ENCODE measurements at regions not wholly inside any gene's neighbourhood (a gene's known extent, or its start where the extent isn't known, plus 50 kb on each side); places are given as distances from the start of the nearest gene placed in this dataset.

DNA sequence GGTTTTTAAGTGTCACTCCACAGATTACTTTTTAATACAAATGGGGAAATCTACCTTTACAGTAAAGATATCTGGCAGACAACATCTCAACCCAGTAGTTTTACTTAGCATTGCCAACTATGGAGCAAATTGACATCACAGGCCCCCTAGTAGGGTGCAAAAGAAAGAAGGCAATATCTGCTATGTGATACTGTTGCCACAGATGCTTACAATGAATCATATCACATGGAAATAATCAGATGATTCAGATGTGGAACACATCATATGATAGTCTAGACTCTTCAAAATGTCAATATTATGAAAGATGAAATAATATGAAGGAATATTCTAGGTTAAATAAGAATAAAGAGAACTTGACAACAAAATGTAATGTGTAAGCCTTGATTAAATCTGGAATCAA lies 322.5 kb downstream of the BMP2 start:
- no peak for DNase-seq (ENCODE audit: low spot score)
- Histone ChIP-seq H3K9me3 (ENCODE audit: control insufficient read depth in 4 of 4, low read length in 3 of 4) (no peaks in the 10 kb centered on the region), H3K36me3 (ENCODE audit: control insufficient read depth in 4 of 4, insufficient read depth in 3 of 4, low read depth in 1 of 4, low read length in 3 of 4) (no peaks in the 10 kb centered on the region), H3K27ac (ENCODE audit: low read depth in 1 of 2, low read length in 2 of 2) (no peak overlapping the region), H3K4me1 (ENCODE audit: control insufficient read depth in 4 of 4, insufficient read depth in 4 of 4, low read length in 3 of 4) (no peaks in the 10 kb centered on the region), H3K27me3 (ENCODE audit: control insufficient read depth in 4 of 4, insufficient read depth in 4 of 4, low read length in 3 of 4) (no peaks in the 10 kb centered on the region), H3K4me3 (ENCODE audit: low read depth in 1 of 3, low read length in 3 of 3) (no peak overlapping the region), H3K9ac (ENCODE audit: low read depth in 1 of 2, low read length in 2 of 2) (no peak overlapping the region)
- TF ChIP-seq, protein P1, sequence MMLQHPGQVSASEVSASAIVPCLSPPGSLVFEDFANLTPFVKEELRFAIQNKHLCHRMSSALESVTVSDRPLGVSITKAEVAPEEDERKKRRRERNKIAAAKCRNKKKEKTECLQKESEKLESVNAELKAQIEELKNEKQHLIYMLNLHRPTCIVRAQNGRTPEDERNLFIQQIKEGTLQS (IDR thresholded peaks at IDR 0.05), result no peak
- no peak for TF ChIP-seq NR2F2 (IDR thresholded peaks at IDR 0.05)
- TF ChIP-seq, protein P2, sequence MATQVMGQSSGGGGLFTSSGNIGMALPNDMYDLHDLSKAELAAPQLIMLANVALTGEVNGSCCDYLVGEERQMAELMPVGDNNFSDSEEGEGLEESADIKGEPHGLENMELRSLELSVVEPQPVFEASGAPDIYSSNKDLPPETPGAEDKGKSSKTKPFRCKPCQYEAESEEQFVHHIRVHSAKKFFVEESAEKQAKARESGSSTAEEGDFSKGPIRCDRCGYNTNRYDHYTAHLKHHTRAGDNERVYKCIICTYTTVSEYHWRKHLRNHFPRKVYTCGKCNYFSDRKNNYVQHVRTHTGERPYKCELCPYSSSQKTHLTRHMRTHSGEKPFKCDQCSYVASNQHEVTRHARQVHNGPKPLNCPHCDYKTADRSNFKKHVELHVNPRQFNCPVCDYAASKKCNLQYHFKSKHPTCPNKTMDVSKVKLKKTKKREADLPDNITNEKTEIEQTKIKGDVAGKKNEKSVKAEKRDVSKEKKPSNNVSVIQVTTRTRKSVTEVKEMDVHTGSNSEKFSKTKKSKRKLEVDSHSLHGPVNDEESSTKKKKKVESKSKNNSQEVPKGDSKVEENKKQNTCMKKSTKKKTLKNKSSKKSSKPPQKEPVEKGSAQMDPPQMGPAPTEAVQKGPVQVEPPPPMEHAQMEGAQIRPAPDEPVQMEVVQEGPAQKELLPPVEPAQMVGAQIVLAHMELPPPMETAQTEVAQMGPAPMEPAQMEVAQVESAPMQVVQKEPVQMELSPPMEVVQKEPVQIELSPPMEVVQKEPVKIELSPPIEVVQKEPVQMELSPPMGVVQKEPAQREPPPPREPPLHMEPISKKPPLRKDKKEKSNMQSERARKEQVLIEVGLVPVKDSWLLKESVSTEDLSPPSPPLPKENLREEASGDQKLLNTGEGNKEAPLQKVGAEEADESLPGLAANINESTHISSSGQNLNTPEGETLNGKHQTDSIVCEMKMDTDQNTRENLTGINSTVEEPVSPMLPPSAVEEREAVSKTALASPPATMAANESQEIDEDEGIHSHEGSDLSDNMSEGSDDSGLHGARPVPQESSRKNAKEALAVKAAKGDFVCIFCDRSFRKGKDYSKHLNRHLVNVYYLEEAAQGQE (IDR thresholded peaks at IDR 0.05), result no peak
- TF ChIP-seq, protein P3, sequence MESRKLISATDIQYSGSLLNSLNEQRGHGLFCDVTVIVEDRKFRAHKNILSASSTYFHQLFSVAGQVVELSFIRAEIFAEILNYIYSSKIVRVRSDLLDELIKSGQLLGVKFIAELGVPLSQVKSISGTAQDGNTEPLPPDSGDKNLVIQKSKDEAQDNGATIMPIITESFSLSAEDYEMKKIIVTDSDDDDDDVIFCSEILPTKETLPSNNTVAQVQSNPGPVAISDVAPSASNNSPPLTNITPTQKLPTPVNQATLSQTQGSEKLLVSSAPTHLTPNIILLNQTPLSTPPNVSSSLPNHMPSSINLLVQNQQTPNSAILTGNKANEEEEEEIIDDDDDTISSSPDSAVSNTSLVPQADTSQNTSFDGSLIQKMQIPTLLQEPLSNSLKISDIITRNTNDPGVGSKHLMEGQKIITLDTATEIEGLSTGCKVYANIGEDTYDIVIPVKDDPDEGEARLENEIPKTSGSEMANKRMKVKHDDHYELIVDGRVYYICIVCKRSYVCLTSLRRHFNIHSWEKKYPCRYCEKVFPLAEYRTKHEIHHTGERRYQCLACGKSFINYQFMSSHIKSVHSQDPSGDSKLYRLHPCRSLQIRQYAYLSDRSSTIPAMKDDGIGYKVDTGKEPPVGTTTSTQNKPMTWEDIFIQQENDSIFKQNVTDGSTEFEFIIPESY (IDR thresholded peaks at IDR 0.05), result no peak
- TF ChIP-seq HNF4G (IDR thresholded peaks at IDR 0.05), result no peak
- no peak for TF ChIP-seq SP1 (IDR thresholded peaks at IDR 0.05)
- no peak for TF ChIP-seq EGR1 (IDR thresholded peaks at IDR 0.05; ENCODE audit: low read depth in 2 of 2)
- TF ChIP-seq RXRA (IDR thresholded peaks at IDR 0.05), result no peak
- no peak for TF ChIP-seq YY1 (IDR thresholded peaks at IDR 0.05)
- TF ChIP-seq JUND (IDR thresholded peaks at IDR 0.05), result no peak
- no peak for TF ChIP-seq RAD21 (IDR thresholded peaks at IDR 0.05)
- no peak for TF ChIP-seq FOXA1 (IDR thresholded peaks at IDR 0.05)
- no peak for TF ChIP-seq HNF4A (conservative IDR thresholded peaks at IDR 0.05)

DNA sequence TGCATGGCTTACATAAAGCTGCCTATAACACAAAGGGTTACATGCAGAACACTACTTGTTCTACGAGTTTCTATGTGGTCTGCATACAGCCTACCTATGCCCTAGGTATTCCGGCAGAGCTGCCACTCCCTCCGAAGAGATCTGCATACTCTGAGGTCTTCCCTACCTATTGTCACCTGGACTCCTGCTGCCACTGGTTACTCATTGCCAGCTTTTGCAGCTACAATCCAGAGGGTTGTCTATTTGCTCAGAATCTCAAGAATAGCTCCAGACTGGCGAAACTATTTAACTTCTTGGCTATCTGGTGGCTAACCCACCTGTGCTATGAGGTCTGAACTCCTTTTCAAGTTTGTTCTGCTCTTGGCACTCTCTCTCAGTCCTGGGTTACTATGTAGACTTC lies 323.3 kb downstream of the BMP2 start:
- no peaks in the 10 kb centered on the region for H3K27me3 ChIP-seq (ENCODE audit: control insufficient read depth in 4 of 4, insufficient read depth in 4 of 4, low read length in 3 of 4)
- H3K4me3 ChIP-seq (ENCODE audit: low read depth in 1 of 3, low read length in 3 of 3), result no peak overlapping the region
- TF ChIP-seq FOXA2 (IDR thresholded peaks at IDR 0.05), result no peak
- TF ChIP-seq, protein P4, sequence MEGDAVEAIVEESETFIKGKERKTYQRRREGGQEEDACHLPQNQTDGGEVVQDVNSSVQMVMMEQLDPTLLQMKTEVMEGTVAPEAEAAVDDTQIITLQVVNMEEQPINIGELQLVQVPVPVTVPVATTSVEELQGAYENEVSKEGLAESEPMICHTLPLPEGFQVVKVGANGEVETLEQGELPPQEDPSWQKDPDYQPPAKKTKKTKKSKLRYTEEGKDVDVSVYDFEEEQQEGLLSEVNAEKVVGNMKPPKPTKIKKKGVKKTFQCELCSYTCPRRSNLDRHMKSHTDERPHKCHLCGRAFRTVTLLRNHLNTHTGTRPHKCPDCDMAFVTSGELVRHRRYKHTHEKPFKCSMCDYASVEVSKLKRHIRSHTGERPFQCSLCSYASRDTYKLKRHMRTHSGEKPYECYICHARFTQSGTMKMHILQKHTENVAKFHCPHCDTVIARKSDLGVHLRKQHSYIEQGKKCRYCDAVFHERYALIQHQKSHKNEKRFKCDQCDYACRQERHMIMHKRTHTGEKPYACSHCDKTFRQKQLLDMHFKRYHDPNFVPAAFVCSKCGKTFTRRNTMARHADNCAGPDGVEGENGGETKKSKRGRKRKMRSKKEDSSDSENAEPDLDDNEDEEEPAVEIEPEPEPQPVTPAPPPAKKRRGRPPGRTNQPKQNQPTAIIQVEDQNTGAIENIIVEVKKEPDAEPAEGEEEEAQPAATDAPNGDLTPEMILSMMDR (IDR thresholded peaks at IDR 0.05; ENCODE audit: low read depth, low read length, missing input control), result no peak
- TF ChIP-seq HNF4A (conservative IDR thresholded peaks at IDR 0.05), result no peak
- no peak for TF ChIP-seq HNF4G (IDR thresholded peaks at IDR 0.05)
- TF ChIP-seq, protein P5, sequence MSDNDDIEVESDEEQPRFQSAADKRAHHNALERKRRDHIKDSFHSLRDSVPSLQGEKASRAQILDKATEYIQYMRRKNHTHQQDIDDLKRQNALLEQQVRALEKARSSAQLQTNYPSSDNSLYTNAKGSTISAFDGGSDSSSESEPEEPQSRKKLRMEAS (IDR thresholded peaks at IDR 0.05), result no peak
- TF ChIP-seq, protein P1 (IDR thresholded peaks at IDR 0.05), result no peak
- TF ChIP-seq TAF1 (conservative IDR thresholded peaks at IDR 0.05), result no peak
- no peak for TF ChIP-seq SP1 (IDR thresholded peaks at IDR 0.05)
- TF ChIP-seq EGR1 (IDR thresholded peaks at IDR 0.05; ENCODE audit: low read depth in 2 of 2), result no peak
- no peak for TF ChIP-seq NR2F2 (IDR thresholded peaks at IDR 0.05)
- TF ChIP-seq GABPA (IDR thresholded peaks at IDR 0.05 in 1 of 2, conservative IDR thresholded peaks at IDR 0.05 in 1 of 2), result no peak
- no peak for TF ChIP-seq FOXA1 (IDR thresholded peaks at IDR 0.05)
- TF ChIP-seq JUND (IDR thresholded peaks at IDR 0.05), result no peak
- no peak for TF ChIP-seq RAD21 (IDR thresholded peaks at IDR 0.05)
- TF ChIP-seq, protein P2 (IDR thresholded peaks at IDR 0.05), result no peak
- TF ChIP-seq, protein P3 (IDR thresholded peaks at IDR 0.05), result no peak
- no peak for TF ChIP-seq YY1 (IDR thresholded peaks at IDR 0.05)
- no peak for TF ChIP-seq RXRA (IDR thresholded peaks at IDR 0.05)
- H3K27ac ChIP-seq (ENCODE audit: low read depth in 1 of 2, low read length in 2 of 2), result no peak overlapping the region
- H3K9ac ChIP-seq (ENCODE audit: low read depth in 1 of 2, low read length in 2 of 2), result no peak overlapping the region
- DNase-seq (ENCODE audit: low spot score), result no peak
- whole genome bisulfite sequencing, result 33% methylated on average over 4 of the region's 4 CpGs
- H3K36me3 ChIP-seq (ENCODE audit: control insufficient read depth in 4 of 4, insufficient read depth in 3 of 4, low read depth in 1 of 4, low read length in 3 of 4), result no peaks in the 10 kb centered on the region
- no peaks in the 10 kb centered on the region for H3K9me3 ChIP-seq (ENCODE audit: control insufficient read depth in 4 of 4, low read length in 3 of 4)
- H3K4me1 ChIP-seq (ENCODE audit: control insufficient read depth in 4 of 4, insufficient read depth in 4 of 4, low read length in 3 of 4), result no peaks in the 10 kb centered on the region

Measured in liver (tissue), 8 donors.